ENCODE measurements at regions not wholly inside any gene's neighbourhood (a gene's known extent, or its start where the extent isn't known, plus 50 kb on each side); places are given as distances from the start of the nearest gene placed in this dataset.

DNA sequence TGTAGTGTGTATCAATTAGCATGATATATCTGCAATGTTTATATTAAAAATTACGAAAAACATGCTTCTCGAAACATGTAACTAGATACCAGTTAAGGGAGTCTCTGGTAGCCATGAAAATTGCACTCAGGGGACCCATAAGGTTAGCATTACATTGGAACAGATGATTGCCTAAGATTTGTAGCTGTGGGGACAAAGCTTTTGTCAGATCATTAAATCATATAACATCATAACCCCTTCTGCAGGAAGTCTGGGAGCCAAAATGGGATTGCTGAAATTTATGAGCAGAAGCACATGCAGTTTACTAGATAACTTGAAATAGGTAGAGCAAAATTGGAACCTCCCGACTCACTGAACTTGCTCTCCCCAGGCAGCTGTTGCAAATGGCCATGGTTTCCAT is 235.0 kb upstream of the IGFBP3 start (continued):
- TF ChIP-seq POLR2A (IDR thresholded peaks at IDR 0.05; ENCODE audit: borderline replicate concordance, extremely low read depth, insufficient read depth, insufficient read length) (no peak), JUND (IDR thresholded peaks at IDR 0.05) (no peak), TCF7L2 (IDR thresholded peaks at IDR 0.05; ENCODE audit: borderline replicate concordance, extremely low read depth, insufficient read depth, insufficient read length) (no peak)
- TF ChIP-seq, protein P1, sequence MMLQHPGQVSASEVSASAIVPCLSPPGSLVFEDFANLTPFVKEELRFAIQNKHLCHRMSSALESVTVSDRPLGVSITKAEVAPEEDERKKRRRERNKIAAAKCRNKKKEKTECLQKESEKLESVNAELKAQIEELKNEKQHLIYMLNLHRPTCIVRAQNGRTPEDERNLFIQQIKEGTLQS (IDR thresholded peaks at IDR 0.05), result no peak

GRCh38 chr7:46155367-46155766 is 234.3 kb upstream of the IGFBP3 start:
- H2AFZ ChIP-seq (ENCODE audit: low read depth, low read length, poor library complexity, severe bottlenecking), result no peak overlapping the region
- intact Hi-C loops (cut with micrococcal nuclease), result loop anchor here (10.0 kb wide), 1 partner anchor 1029 kb away; no protein-coding TSS in a partner anchor
- ATAC-seq, result no peak
- H3K9ac ChIP-seq (ENCODE audit: low read length), result no peak overlapping the region
- TF ChIP-seq YY1 (IDR thresholded peaks at IDR 0.05; ENCODE audit: extremely low read depth, insufficient replicate concordance, low read depth, low read length) (no peak), CEBPB (IDR thresholded peaks at IDR 0.05; ENCODE audit: low read depth) (no peak), TCF7L2 (IDR thresholded peaks at IDR 0.05; ENCODE audit: borderline replicate concordance, extremely low read depth, insufficient read depth, insufficient read length) (no peak), FOSL1 (IDR thresholded peaks at IDR 0.05; ENCODE audit: low read depth) (no peak), JUND (IDR thresholded peaks at IDR 0.05) (no peak), CBX3 (IDR thresholded peaks at IDR 0.05; ENCODE audit: low read depth) (no peak)
- TF ChIP-seq, protein P2, sequence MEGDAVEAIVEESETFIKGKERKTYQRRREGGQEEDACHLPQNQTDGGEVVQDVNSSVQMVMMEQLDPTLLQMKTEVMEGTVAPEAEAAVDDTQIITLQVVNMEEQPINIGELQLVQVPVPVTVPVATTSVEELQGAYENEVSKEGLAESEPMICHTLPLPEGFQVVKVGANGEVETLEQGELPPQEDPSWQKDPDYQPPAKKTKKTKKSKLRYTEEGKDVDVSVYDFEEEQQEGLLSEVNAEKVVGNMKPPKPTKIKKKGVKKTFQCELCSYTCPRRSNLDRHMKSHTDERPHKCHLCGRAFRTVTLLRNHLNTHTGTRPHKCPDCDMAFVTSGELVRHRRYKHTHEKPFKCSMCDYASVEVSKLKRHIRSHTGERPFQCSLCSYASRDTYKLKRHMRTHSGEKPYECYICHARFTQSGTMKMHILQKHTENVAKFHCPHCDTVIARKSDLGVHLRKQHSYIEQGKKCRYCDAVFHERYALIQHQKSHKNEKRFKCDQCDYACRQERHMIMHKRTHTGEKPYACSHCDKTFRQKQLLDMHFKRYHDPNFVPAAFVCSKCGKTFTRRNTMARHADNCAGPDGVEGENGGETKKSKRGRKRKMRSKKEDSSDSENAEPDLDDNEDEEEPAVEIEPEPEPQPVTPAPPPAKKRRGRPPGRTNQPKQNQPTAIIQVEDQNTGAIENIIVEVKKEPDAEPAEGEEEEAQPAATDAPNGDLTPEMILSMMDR (IDR thresholded peaks at IDR 0.05 in 2 of 3, conservative IDR thresholded peaks at IDR 0.05 in 1 of 3; ENCODE audit: borderline replicate concordance in 1 of 3, insufficient read depth in 1 of 3, low read depth in 2 of 3, low read length in 2 of 3), result no peak
- no peak for DNase-seq (ENCODE audit: low read depth, low spot score)
- H3K27me3 ChIP-seq (ENCODE audit: insufficient read depth, low read length), result no peaks in the 10 kb centered on the region
- ChIA-PET RAD21 (ENCODE audit: low non-redundant PET in 1 of 2, low total read pairs in 2 of 2, uncharacterized antibody in 2 of 2, unreplicated experiment in 2 of 2) (no interaction called here), CTCF (no interaction called here), POLR2A (no interaction called here)
- H3K9me2 ChIP-seq (ENCODE audit: insufficient read depth), result no peaks in the 10 kb centered on the region
- no peak overlapping the region for H3K27ac ChIP-seq (ENCODE audit: low read depth, low read length)
- no peak overlapping the region for H3K4me2 ChIP-seq (ENCODE audit: low read length)
- no peaks in the 10 kb centered on the region for H4K20me1 ChIP-seq (ENCODE audit: insufficient read depth)
- H3K4me3 ChIP-seq (replicated peaks in 1 of 2; ENCODE audit: low read depth in 1 of 2, low read length in 2 of 2), result no peak overlapping the region
- H3K9me3 ChIP-seq (ENCODE audit: control insufficient read depth in 1 of 2, insufficient read depth in 1 of 2, low read depth in 1 of 2, low read length in 2 of 2), result no peaks in the 10 kb centered on the region
- no peaks in the 10 kb centered on the region for H3K36me3 ChIP-seq (ENCODE audit: control insufficient read depth in 1 of 2, insufficient read depth in 2 of 2, low read length in 2 of 2)
- BruUV-seq (replicated peaks), result no TSS peak
- H3K4me1 ChIP-seq (ENCODE audit: control insufficient read depth in 1 of 2, insufficient read depth in 2 of 2, low read length in 2 of 2), result no peaks in the 10 kb centered on the region
- H3K79me2 ChIP-seq (ENCODE audit: insufficient read depth, low read length), result no peaks in the 10 kb centered on the region
